Activated CD4-positive, CD25-positive, alpha-beta regulatory T cell treated with anti-CD3 and anti-CD28 coated beads, Interleukin-2, amount 50 U/mL, for 24 hours (primary cell): ENCODE measurements at regions not wholly inside any gene's neighbourhood (a gene's known extent, or its start where the extent isn't known, plus 50 kb on each side); places are given as distances from the start of the nearest gene placed in this dataset.

Source experiments
- ATAC-seq, 2 donors: fragments of 150-1000 bp; cut with Tn5 transposase; one replicate each; pipeline ENCODE4 v1.10.0; 2021; ENCODE audit warnings: mild to moderate bottlenecking in 1 of 2, moderate library complexity in 1 of 2

DNA sequence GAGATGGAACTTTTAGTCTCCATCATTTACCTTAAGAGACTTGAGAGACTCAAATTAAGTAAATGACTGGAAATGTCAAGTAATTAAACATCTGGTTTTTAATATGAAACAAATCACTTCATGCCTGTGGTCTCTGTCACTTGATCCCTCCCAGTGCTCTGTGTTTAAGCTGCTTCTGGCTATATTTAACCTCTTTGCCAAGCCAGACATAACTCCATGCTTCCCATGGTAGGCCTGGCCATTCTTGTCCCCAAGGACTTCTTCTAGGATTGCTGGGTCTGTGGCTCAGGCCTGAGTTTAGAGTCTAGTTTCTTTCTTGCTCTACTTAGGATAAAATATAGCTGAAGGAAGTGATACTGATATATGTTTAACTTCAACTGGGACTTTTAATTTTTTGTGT lies 1013.6 kb downstream of the FLRT2 start:
- no peak for ATAC-seq

DNA sequence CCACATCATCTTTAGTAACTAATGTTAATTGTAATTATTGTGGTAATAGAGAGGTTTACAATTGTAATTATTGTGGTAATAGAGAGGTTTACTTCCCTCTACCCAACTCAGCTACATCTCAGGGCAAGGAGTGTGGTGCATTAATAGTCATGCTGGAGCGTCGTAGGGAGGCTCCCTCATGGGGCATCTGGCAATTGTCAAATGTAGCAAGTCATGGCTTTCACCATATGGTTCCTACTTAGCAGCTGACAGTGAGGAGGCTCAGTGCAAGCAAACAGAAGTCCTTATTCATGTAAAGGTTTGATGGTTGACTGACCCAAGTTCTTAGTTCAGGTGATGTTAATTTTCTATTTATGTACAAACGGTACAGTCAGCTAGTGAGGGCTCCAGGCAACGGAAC lies 1012.0 kb downstream of the FLRT2 start:
- ATAC-seq = no peak

DNA sequence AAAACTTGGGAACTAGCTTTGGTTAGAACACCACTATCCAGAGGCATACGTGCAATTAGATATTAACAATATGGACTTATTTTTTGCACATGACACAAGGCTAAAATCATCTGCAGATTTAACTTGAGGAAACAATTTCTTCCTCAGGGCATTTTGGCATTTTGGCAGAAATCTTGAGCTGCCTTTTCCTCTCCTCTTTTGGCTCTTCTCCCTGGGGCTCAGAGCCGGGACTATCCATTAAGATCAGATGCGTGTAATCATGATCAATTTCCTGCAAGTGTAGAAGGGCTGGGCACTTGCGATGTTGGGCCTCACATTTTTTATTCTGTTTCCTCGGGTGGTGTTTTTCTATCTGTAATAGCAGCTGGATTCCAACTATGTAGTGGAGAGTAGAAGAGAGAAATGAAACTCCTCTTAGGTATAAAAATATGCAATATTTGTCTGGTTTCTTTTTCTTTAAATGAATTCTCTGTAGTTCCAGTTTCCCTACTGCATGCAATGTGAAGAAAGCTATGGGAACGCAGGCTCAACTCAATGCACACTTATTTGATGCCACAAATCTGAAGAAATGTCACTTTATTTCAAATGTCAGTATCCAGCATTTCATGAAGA lies 1010.8 kb downstream of the FLRT2 start:
- ATAC-seq = no peak

DNA sequence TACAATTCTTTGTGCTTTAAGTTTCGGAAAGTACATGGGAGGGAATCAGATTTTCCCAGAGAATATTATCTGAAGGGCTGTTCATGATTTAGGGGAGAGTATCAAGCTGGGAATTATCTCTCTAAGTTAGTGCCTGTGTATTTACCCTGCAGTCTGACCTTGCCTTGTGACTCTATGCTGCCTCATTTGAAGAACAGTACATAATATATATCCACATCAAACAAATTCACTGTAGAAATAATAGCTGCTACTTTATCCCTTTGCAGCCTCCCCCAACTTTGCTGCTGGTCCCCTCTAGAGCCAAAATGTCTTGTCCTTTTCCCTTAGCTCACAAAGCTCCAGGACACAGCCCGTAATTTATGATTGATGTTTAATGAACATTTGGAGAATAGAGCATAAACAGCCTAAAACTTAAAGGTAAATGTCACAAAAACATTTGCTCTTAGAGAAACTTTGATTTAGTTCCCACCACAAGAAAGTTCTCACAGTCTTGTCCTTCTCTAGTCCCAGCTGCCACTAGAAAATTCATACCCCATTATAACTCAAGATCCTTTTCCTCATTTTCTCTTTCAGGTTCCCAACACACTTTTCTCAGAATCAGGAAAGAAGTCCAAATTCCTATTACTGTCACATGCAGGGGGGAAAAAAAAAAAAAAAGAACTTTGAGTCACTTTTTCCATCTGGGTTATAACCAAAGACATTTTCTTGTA lies 1009.6 kb downstream of the FLRT2 start:
- ATAC-seq = no peak

DNA sequence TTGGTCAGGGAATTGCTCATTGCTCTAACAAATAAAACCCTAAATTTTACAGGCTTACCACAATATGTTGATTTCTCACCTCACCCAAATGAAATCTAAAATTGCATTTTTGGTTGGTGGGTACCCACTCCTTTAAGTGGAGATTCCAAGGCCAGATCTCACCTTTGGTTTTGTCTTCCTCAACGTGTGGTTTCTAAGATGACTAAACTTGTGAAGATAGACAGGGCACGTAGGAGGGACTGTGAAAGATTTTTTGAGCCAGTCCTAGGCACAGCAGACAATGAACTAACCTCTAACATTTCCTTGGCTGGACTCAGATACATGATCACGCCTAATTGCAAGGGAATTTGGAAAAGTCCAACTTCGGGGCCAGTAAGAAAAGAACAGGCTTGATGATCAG lies 1003.9 kb downstream of the FLRT2 start:
- ATAC-seq = no peak

DNA sequence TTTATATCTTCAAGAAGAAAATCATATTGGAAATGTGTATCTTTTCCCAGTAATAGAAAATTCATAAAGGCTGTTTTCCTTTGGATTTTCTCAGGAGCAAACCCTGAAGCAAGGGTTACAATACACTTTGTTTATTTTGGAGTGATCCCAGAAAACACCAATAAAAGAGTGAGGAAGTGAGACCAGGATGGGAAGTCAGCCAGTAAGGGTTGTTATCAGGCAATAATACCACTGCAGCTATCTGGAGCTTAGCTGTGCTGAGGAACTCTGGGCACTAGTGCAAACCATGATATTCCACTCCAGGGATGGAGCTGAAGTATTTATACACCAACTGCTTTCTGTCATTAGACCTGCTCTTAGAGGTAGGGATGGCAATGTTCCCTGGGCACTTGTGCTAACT lies 1002.3 kb downstream of the FLRT2 start:
- ATAC-seq = no peak

DNA sequence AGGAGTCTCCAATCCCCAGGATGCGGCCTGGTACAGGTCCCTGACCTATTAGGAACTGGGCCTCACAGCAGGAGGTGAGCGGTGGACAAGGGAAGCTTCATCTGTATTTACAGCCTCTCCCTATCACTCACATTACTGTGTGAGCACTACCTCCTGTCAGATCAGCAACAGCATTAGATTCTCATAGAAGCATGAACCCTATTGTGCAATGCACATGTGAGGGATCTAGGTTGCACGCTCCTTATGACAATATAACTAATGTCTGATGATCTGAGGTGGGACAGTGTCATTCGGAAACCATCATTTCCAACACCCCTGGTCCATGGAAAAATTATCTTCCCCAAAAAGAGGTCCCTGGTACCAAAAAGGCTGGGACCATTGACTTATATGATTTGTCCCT lies 1000.5 kb downstream of the FLRT2 start:
- ATAC-seq = no peak

DNA sequence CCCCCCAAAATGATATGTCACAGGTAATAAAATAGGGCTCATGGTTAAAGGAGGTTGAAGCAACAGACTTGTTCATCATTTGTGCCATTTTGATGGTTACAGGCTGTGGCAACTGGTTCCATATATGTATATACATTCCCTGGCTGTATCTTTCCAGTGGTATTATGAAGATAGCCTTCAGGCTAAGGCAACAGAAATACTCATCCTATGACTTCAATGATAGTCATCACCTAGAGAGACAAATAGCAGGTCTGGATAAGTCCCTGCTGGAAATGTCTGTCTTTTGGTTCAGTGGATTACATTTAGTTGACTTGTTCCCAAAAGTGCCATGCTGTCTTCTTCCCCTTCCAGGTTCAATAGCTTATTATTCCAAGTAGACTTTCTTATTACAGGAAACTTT lies 997.4 kb downstream of the FLRT2 start:
- ATAC-seq = no peak

DNA sequence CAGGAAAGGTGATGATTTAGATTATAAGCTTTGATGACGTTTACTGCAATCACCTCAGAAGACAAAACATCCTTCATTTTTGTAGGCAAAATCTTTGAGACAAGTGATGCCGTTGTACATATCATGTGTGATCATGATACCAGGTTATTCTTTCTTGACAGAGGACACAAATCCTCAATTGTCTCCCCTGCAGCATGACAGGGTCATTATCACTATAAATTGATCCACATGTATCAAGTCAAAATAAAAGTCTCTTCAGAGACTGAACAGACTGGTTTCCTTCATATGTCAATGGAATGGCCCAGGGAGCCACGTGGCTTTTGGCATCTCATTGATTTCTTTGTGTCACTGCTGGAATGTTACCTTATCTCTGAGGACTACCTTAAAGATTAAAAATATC lies 995.7 kb downstream of the FLRT2 start:
- ATAC-seq = no peak

DNA sequence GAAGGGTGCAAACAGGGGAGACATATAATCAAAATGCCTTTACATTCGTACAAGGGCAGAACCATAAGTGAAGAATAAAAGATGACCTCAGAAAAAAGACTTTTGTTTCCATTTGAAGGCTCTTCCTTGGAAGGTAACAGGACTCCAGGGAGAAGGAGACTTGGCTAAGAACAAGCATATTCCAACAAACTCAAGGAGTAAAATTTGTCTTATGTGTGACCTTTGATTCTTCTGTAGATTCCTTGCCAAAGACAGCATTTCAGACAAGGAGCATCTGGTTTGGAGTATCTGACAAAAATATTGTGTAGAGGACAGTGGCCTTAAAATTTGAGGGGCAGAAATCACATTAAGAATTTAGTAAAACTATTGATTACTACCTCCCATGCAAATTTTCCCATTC lies 991.9 kb downstream of the FLRT2 start:
- no peak for ATAC-seq

DNA sequence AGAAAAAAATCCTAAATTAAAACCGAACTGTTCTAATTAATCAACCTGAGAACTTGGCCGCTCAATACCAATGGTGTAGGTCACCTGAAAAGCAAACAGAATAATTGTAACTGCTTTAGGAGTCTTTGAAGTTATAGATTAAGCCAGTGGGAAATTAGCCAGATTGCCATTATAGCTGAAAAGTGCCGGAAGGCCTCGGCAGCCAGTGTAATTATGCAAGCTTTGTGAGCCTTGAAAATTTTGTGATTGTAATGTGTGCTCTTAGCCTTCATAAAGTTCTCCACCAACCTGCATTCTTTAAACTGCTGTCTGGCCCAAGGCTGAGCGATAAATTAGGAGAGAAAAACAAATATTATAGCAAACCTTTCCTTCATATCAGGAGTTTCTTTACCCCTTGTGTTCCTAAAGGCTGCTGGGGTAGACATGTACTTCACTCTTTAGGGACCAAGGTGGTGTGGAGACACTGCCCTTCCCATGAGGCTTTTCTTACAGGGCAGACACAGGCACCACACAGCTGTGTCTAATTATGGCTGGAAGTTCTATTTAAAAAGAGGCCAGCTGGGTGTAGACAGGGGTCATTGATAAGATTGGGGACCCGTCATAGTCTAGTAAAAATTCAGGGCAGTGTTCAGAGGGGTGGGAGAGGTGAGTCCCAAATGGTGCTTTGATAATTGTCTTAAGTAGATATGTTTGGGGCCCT lies 991.2 kb downstream of the FLRT2 start:
- no peak for ATAC-seq

DNA sequence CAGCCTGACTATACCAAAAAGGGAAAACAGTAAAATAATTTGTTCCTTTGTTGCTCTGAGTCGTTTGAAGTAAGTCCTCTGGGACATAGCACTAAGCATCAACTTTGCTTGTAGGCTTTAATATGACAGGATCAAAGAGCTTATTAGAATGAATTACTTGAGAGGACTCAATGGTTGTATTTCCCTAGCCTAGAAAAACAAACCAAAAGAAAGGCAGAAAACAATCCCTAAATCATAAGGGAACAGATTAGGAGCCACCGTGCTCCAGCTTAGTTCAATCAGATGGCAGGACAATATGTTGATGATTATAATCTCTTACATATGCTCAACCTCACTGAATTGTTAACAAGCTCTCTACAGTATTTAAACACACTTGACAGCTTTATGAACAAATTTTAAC lies 988.4 kb downstream of the FLRT2 start:
- no peak for ATAC-seq

DNA sequence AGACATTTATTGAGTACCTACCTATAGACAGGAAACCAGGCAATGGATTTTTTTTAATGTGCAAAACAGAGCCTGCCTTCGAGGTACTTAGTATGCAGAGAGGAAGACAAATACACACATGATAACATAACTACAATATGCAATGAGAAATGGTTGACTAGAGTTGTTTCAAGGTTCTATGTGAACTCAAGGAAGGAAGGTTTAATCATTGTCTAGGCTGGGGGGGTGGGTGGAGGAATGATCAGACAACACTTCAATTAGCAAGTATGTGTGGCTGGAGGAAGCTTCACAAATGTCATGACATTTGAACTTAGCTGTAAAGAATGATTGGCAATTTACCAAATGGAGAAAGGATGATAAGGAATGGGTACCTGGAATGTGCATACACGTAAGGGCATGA lies 985.3 kb downstream of the FLRT2 start:
- ATAC-seq = no peak

DNA sequence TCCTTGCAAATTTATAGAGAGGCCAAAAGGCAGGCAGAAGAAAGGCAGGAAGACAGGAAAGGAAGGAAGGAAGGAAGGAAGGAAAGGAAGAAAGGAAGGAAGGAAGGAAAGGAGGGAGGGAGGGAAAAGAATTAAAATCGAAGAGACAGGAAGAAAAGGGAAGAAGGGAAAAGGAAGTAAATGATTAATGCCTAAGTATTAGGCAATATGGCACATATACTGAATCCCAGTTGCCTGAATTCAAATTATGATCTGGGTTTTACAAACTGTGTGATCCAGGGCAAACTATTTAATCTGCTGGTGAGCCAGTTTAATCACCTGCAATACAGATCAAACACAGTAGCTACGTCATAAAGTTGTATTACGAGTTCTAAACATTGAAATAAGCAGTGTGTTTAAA lies 983.6 kb downstream of the FLRT2 start:
- ATAC-seq = no peak

DNA sequence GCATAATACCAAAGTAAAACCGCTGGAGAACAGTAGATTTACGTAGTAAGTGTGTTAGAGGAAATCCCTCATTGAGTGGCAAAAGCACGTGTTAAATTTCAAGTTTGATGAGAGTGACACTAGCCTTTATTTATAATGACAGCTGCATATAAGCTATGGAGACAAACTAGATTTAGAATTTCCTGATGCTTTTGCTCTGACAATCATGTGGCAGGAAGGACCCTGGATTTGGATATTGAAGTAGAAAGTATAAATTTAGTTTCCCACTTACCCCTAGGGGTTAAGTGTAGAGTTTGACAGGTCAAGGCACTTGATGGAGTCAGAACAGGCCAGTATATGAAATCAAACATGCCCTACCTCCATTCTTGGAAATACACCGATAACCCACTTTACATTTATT lies 983.1 kb downstream of the FLRT2 start:
- no peak for ATAC-seq

DNA sequence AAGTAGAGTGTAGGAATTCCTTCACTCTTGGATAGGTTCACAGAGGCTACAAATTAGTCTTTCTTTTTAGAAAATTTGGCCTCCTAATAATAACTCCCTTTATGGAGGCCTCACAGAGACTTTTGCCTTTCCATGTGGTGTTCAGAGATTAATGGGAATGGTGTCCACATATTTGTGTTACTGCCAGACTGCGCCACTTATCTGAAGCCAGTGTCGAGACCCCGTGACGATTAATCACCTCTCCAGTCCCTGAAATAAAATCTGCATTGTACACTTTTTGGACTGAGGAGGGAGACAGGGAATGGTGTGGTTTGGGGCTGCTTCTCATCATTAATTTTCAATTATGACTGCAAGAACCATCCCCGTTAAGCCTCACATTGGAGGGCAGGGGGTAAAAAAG lies 980.5 kb downstream of the FLRT2 start:
- no peak for ATAC-seq

DNA sequence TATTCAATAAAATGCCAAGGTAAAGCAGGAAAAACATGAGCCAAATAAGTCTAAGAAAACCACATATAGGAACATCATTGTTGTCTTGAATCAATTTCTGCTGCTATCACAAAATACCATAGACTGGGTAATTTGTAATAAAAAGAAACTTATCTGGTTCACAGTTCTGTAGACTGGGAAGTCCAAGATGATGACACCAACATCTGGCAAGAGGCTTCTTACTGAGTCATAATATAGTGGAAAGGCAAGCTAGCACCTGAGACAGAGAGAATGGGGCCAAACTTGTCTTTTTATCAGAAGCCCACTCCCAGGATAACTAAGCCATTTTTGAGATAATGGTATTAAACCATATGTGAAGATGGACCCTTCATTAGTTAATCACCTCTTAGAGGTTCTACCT lies 975.9 kb downstream of the FLRT2 start:
- no peak for ATAC-seq

DNA sequence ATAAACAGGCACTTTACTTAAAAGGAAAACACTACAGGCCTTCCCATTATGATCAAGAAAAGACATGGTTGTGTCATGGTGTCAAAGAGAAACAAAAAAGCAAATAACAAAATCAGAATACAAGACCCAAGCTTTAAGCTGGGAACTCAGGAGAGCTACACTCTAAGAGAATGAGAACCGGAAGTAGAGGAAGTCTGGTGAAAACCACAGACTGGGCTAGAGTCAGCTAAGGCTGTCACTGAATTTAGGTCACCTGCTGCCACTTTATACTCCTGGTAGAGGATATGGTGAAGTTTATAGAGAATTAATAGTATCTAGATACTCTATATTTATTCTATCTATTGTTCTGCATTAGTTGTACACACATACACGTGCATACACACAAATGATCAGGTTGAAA lies 971.7 kb downstream of the FLRT2 start:
- no peak for ATAC-seq

DNA sequence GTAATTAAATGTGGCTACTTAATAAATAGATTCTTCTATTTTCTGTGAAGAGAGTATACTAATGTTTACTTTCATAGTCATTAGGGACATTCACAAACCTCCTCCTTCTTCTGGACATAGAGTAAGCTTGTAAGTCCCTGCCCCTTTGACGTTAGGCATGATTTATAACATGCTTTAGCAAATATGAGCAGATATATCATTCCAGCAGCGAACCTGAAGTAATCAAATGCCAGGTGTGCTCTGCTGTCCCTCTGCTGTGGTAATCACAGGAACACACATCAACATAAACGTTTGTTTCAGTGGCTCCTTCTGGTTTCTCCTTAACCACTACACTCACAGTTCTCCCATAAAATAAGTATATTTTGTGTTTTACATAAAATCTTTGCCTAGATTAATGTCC lies 961.8 kb downstream of the FLRT2 start:
- ATAC-seq = no peak

DNA sequence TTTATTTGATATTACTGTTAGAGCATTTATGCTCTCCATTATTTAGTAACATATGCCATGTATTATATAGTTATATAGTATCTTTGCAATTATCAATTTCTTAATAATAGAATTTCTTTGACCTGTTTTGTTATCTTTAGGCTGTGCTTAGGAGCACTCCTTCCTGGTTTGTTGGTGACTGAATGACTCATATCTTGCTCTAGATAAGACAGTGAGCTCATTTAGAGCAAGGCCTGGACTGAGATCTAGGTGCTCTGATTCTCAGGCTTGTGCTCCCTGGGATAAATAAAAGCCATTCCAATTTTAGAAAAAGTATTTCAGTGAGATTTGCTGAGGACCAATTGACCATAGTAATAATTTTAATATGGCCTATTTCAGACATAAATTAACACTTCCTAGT lies 951.2 kb downstream of the FLRT2 start:
- no peak for ATAC-seq

DNA sequence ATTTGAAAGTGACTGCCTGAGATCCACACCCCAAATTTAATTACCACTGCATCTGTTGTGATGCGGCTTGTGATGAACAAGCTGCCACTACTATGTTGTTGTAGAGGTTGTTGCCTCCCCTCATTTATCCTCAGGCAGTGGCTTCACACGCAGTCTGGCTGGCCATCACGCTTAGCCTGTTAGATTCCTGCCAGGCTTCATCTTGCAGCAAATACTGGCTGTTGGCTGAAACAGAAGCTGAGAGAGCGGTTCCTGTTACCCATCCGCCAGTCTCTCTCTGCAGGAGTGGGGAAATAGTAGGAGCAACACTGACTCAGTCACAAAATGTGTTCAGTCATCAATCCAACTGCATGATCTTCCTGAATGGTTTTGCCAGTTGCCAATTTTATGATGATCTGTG lies 934.4 kb downstream of the FLRT2 start:
- ATAC-seq = no peak

DNA sequence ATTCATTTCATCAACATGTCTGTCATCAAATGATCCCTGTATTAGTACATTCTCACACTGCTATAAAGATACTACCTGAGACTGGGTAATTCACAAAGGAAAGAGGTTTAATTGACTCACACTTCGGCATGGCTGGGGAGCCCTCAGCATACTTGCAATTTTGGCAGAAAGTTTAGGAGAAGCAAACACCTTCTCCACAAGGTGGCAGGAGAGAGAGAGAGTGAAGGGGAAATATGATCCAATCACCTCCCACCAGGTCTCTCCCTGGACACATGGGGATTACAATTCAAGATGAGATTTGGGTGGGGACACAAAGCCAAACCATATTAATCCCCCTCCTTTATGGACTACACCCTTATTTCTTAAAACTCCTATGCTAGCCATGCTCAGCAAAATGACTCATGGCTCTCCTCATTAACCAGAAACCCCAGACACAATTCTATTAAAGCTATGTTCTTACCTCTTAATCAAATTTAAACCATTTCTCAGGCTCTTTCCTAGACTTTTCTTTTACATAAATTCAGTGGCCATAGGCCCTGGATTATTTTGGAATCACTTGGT lies 932.3 kb downstream of the FLRT2 start:
- no peak for ATAC-seq

DNA sequence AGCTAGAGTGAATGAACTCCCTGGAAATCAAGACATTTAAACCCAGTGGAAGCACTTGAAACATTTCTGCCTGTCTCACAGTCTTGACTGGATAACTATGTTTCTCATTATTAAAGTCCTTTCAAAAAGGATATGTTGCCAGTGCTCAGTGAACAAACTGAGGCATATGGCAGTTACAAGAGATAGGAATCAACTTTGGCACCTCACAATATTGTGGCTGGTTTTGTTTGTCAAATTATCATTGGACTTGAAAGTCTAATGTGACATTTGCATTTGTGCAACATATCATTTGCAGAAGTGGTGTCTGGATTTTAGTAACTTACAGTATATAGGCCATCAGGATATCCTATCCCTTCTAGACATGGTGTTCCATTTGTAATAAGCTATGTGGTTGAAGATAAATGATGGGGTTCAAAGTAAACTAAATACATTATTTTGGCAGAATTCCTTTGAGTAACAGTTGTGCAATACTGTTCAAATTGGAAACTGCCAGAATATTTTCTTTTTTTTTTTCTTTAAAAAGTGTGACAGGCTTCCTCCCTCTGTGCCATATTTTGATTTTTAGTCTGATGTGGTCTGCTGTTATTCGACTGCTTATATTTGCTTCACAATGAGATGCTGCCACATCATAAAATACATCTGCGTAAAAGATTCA lies 927.7 kb downstream of the FLRT2 start:
- no peak for ATAC-seq

DNA sequence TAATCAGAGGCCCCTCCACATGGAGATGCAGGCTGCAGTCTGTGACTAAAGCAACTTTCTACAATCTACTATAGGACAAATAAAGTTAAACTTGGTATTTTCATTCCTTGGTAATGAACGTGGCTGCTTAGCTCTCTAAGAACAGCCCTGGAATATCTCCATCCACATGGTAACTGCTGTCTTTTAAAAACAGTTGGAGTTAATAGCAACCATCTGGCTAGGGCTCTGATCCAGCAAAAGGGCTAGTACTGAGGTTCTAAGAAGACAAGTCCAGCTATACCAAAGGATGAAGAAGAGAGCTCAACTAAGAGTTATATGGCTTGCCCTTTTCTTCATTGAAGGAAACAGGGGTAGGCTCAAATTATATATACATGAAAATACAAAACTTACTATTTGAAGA lies 920.1 kb downstream of the FLRT2 start:
- no peak for ATAC-seq
